ENCODE measurements at regions not wholly inside any gene's neighbourhood (a gene's known extent, or its start where the extent isn't known, plus 50 kb on each side); places are given as distances from the start of the nearest gene placed in this dataset.

GRCh38 chr4:56123547-56123946 is 174.8 kb downstream of the CEP135 start:
- Histone ChIP-seq H3K9me2 (replicated peaks; ENCODE audit: insufficient read depth, low read length) (no peaks in the 10 kb centered on the region), H3K27me3 (ENCODE audit: low read length) (no peaks in the 10 kb centered on the region), H3F3A (ENCODE audit: insufficient read depth) (no peaks in the 10 kb centered on the region), H3K9me3 (ENCODE audit: insufficient read depth, low read length) (no peaks in the 10 kb centered on the region), H4K20me1 (ENCODE audit: low read depth, low read length) (no peaks in the 10 kb centered on the region), H3K79me2 (ENCODE audit: insufficient read depth, low read length) (no peaks in the 10 kb centered on the region), H2AFZ (ENCODE audit: low read depth, low read length, severe bottlenecking) (no peak overlapping the region), H3K27ac (ENCODE audit: low read depth, low read length) (no peak overlapping the region), H3K9ac (ENCODE audit: low read length) (no peak overlapping the region), H3K4me2 (ENCODE audit: low read depth, low read length, poor library complexity, severe bottlenecking) (no peak overlapping the region), H3K4me3 (ENCODE audit: insufficient read depth, low read length, poor library complexity, severe bottlenecking) (no peak overlapping the region), H3K36me3 (ENCODE audit: low read length) (no peaks in the 10 kb centered on the region)
- TF ChIP-seq CTCF (IDR thresholded peaks at IDR 0.05; ENCODE audit: insufficient read depth, low read length, poor library complexity, severe bottlenecking) = no peak
- TF ChIP-seq EZH2phosphoT487 (conservative IDR thresholded peaks at IDR 0.05; ENCODE audit: low read length) = no peak

GRCh38 chr4:56123051-56123450 is 174.3 kb downstream of the CEP135 start:
- H3K9ac ChIP-seq (ENCODE audit: low read length) = no peak overlapping the region
- H3K4me3 ChIP-seq (ENCODE audit: insufficient read depth, low read length, poor library complexity, severe bottlenecking) = no peak overlapping the region
- H2AFZ ChIP-seq (ENCODE audit: low read depth, low read length, severe bottlenecking) = no peak overlapping the region
- H4K20me1 ChIP-seq (ENCODE audit: low read depth, low read length) = no peaks in the 10 kb centered on the region
- no peaks in the 10 kb centered on the region for H3K36me3 ChIP-seq (ENCODE audit: low read length)
- no peaks in the 10 kb centered on the region for H3K9me3 ChIP-seq (ENCODE audit: insufficient read depth, low read length)
- H3K27ac ChIP-seq (ENCODE audit: low read depth, low read length) = no peak overlapping the region
- no peaks in the 10 kb centered on the region for H3F3A ChIP-seq (ENCODE audit: insufficient read depth)
- no peaks in the 10 kb centered on the region for H3K27me3 ChIP-seq (ENCODE audit: low read length)
- no peaks in the 10 kb centered on the region for H3K79me2 ChIP-seq (ENCODE audit: insufficient read depth, low read length)
- H3K9me2 ChIP-seq (replicated peaks; ENCODE audit: insufficient read depth, low read length) = no peaks in the 10 kb centered on the region
- TF ChIP-seq EZH2phosphoT487 (conservative IDR thresholded peaks at IDR 0.05; ENCODE audit: low read length) (no peak), CTCF (IDR thresholded peaks at IDR 0.05; ENCODE audit: insufficient read depth, low read length, poor library complexity, severe bottlenecking) (no peak)
- H3K4me2 ChIP-seq (ENCODE audit: low read depth, low read length, poor library complexity, severe bottlenecking) = no peak overlapping the region

GRCh38 chr4:56118845-56119244 is 170.1 kb downstream of the CEP135 start:
- no peaks in the 10 kb centered on the region for H3K36me3 ChIP-seq (ENCODE audit: low read length)
- H3K9ac ChIP-seq (ENCODE audit: low read length) = no peak overlapping the region
- no peak overlapping the region for H3K4me2 ChIP-seq (ENCODE audit: low read depth, low read length, poor library complexity, severe bottlenecking)
- no peaks in the 10 kb centered on the region for H3K9me3 ChIP-seq (ENCODE audit: insufficient read depth, low read length)
- H4K20me1 ChIP-seq (ENCODE audit: low read depth, low read length) = no peaks in the 10 kb centered on the region
- H3F3A ChIP-seq (ENCODE audit: insufficient read depth) = no peaks in the 10 kb centered on the region
- no peaks in the 10 kb centered on the region for H3K27me3 ChIP-seq (ENCODE audit: low read length)
- no peaks in the 10 kb centered on the region for H3K79me2 ChIP-seq (ENCODE audit: insufficient read depth, low read length)
- TF ChIP-seq EZH2phosphoT487 (conservative IDR thresholded peaks at IDR 0.05; ENCODE audit: low read length) (no peak), CTCF (IDR thresholded peaks at IDR 0.05; ENCODE audit: insufficient read depth, low read length, poor library complexity, severe bottlenecking) (no peak)
- no peak overlapping the region for H3K4me3 ChIP-seq (ENCODE audit: insufficient read depth, low read length, poor library complexity, severe bottlenecking)
- H3K27ac ChIP-seq (ENCODE audit: low read depth, low read length) = no peak overlapping the region
- H2AFZ ChIP-seq (ENCODE audit: low read depth, low read length, severe bottlenecking) = no peak overlapping the region
- no peaks in the 10 kb centered on the region for H3K9me2 ChIP-seq (replicated peaks; ENCODE audit: insufficient read depth, low read length)
